ENCODE measurements at regions not wholly inside any gene's neighbourhood (a gene's known extent, or its start where the extent isn't known, plus 50 kb on each side); places are given as distances from the start of the nearest gene placed in this dataset.

GRCh38 chr3:194268654-194269512 is 82.2 kb downstream of the CPN2 start:
- no peak for DNase-seq

GRCh38 chr3:194269610-194270145 is 81.5 kb downstream of the CPN2 start:
- DNase-seq = no peak

- no peak for DNase-seq
Observed at GRCh38 chr3:194270627-194271459, 80.3 kb downstream of the CPN2 start.

DNA sequence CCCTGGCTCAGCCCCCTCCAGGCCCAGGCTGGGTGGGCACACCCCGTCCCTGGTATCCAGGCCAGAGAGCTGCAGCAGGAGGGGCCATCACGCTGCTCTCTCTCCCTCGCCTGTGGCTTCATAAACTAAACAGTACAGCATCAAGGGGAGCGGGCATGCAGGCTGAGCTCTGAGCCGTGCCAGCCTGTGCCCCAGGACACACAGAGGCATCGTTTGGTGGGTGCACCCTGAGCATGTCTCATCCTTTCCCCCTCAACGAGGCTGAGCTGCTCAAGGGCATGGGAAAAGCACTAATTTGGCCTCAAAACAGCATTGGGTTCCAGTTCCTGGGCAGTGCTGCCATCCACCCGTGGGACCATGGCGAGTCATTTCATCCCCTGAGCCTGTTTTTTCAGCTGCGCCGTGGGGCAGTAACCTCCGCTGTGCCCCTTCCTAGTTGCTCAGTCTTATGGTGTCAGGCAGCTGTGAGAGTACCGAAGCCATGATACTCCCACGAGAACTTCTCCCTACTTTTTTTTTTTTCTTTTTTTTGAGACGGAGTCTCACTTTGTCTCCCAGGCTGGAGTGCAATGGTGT is 79.6 kb downstream of the CPN2 start:
- no peak for DNase-seq

GRCh38 chr3:194272221-194272620 is 78.9 kb downstream of the CPN2 start:
- DNase-seq = no peak

DNA sequence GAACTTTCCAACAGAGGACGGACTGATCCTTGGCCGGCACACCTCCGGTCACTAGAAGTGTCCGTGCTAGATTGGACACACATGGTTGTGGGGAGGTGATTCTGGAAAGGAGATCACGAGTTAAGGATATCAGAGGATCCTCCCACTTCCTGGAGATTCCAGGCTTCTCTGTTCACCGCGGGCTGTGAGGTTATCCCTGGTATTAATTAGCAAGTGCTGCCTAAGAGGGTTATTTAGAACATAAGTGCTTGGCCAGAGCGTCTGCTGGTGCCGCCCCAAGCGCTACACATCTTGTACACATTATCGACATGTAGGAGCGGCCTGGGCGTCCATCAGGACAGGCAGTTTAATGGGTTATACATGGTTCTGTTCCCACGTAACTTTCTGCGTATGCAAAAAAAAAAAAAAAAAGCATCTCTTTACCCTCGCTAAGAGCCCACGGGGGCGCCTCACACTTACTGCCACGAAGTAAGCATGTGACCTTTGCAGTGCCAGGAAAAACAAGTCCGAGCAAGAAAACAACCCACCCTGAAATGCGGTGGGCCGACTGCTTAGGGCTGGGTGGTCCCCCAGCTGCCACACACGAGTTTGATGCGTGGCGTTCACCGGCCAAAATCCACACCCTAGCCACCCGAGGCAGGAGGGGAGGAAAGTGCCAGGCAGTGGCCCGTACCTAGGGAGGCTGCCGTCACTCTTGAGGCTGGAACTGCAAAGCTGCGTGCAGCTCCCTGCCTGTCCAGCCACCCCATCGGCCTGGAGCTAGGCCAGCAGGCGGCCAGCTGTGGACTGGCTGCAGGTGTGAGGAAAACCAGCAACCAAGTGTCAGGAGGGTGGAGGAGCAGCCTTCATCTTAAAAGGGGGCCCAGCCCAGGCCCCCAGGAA is 78.0 kb downstream of the CPN2 start:
- DNase-seq = no peak

- DNase-seq = no peak
Observed at GRCh38 chr3:194273743-194274310, 77.3 kb downstream of the CPN2 start.

GRCh38 chr3:194274424-194275085 is 76.6 kb downstream of the CPN2 start:
- DNase-seq = no peak

- DNase-seq = no peak
Observed at GRCh38 chr3:194275291-194275690, 75.8 kb downstream of the CPN2 start.

- DNase-seq = no peak
Observed at GRCh38 chr3:194275721-194276120, 75.4 kb downstream of the CPN2 start.

GRCh38 chr3:194276768-194277103 is 74.4 kb downstream of the CPN2 start:
- DNase-seq = no peak

DNA sequence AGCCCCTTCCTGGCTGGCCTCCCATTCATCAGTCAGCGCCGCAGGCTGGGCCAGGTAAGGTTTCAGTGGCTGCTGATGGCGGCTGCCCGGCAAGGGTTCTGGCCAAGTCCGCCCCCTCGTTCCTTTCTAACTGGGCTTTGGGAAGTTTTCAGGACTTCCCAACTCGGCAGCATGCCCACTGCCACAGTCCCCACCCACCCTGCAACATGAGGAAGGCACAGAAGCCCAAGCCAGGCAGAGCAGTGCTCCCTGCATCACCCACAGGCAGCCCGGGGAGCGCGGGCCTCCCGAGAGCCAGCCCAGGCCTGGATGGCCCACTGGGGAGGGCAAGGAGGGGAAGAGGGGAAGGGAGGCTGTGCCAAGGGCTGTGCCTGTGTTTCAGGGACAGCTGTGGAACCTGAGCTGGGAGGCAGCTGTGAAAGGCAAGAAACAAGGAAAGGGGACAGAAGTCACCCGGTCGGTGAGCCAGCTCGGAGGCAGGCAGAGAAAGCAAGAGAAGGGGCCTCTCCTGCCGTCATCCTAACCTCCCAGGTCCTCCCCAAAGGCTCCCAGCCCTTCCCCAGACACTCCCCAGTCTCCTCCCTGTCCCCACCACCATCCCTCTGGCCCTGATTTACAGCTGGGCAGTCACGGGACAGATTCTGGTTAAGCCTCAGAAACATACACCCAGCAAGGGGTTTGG is 73.9 kb downstream of the CPN2 start:
- DNase-seq = no peak

GRCh38 chr3:194277786-194278130 is 73.4 kb downstream of the CPN2 start:
- DNase-seq = no peak

DNA sequence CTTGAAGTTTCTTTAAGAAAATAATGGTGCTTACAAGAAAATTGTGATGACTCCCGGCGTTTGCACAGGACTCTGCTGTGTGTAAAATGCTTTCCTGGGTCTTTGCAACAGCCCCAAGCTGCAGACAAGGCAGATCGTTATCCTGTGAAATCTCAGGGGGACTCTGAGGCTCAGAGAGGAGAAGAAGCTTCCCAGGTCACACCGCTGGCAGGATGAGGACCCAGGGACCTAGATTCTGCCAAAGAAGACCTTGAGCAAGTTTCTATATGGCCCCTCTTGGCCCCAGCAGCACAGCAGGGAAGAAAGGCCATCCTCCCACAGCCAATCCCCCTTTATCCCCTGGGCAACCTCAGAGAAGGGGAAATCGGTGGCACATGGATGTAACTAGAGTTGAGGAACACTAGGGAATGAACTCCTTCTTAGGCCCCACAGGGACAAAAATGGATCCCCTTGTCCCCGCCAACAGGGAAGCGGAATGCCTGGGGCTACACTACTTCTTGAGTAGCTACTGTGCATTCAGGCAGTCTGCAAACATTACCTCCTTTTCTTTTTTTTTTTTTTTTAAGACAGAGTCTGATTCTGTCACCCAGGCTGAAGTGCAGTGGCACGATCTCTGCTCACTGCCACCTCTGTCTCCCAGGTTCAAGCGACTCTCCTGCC is 72.8 kb downstream of the CPN2 start:
- no peak for DNase-seq

GRCh38 chr3:194279101-194279500 is 72.0 kb downstream of the CPN2 start:
- no peak for DNase-seq

DNA sequence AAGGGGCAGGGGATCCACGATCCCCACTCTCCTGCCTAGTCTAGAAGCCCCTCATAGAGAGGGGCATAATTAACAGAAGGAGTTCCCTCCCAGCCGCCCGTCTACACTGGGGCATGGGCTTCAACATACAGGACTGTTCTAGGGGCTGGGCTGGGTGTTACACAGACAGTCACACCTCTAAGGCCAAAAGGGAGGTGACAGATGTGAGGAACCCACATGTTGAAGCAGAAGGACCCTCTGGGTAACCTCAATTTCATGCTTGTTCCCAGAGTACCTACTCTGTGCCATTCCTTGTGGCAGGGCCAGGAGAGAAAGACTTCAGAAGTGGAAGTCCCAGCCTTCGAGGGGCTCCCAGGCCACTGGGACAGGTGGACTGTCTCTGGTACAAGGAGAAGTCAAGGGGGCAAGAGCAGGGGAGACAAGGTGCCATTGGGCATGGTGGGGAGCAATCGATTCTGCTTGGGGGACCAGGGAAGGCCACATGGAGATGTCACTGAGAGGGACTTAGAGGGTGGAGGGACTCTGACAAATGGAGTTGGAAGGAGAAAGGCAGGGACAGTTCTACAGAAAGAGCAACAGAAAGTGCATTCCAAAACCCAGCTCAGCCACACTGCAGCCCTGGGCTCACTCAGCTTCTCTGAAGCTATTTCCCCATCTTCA is 71.3 kb downstream of the CPN2 start:
- DNase-seq = no peak

GRCh38 chr3:194280777-194281176 is 70.4 kb downstream of the CPN2 start:
- no peak for DNase-seq

- DNase-seq = no peak
Observed at GRCh38 chr3:194281306-194281705, 69.8 kb downstream of the CPN2 start.

- DNase-seq = no peak
Observed at GRCh38 chr3:194281766-194282165, 69.4 kb downstream of the CPN2 start.

Measured in NCI-H1436 treated with DMSO at 0.1 percent for 48 hours (cell line).